ENCODE measurements at regions not wholly inside any gene's neighbourhood (a gene's known extent, or its start where the extent isn't known, plus 50 kb on each side); places are given as distances from the start of the nearest gene placed in this dataset.
"Not testable (repeated sequence)": the region's sequence is repeated elsewhere in the genome, so short reads cannot be mapped to it uniquely, and the experiment has no call there.

DNA sequence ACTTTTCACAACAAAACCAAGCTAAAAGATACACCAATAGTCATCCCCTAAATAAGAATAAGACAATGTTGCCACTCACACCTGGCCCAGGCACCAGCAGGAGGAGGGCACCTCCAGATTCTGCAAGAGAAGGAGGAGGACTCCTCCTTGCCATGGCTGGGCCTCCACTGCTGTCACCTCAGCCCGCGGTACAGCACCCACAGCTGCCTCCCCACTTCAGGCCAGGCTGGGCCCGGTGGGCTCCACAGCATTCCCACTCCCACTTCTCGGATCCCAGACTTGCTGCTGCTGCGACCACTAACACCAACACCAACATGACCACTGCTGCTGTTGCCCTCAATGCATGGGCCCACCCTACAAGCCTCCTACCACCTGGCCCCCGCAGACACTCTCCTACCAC lies 95.3 kb upstream of the POTED start:
- CTCF ChIA-PET; DNase-seq; H3K4me3 ChIP-seq (ENCODE audit: low read length); H3K36me3 Mint-ChIP-seq; H3K27ac Mint-ChIP-seq; POLR2A ChIA-PET; H3K36me3 ChIP-seq (ENCODE audit: insufficient read depth, low read length); H3K27me3 ChIP-seq (ENCODE audit: insufficient read depth, low read length, poor library complexity, severe bottlenecking); H3K4me1 ChIP-seq (ENCODE audit: insufficient read depth, low read length); H3K4me3 Mint-ChIP-seq; H3K9me3 ChIP-seq (ENCODE audit: low read length); H3K27ac ChIP-seq (ENCODE audit: low read depth, low read length); H3K4me1 Mint-ChIP-seq; H3K27me3 Mint-ChIP-seq: not testable (repeated sequence)
- peaks cover 2 to 11% (median 4%) of the 10 kb centered on the region in 5 donors for H3K9me3 Mint-ChIP-seq

DNA sequence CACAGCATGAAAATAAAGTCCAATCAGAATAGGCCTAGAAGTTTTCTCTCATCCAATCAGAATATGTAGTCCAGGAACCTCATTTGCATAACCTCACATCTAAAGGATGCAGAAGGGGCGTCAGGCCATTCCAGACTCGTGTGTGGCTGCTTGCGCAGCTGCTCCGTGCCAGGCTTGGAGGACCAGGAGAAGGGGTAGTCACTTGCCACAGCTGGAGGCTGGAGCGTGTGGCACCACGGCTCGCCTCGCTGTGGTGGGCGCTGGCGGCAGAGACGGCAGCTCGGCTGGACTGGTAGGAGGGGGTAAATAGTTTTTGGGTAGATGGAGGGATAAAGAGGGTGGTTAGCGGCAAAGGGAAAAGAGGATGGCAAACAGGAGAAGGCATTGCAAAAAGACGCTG lies 93.6 kb upstream of the POTED start:
- H3K27ac Mint-ChIP-seq; H3K4me3 Mint-ChIP-seq; CTCF ChIA-PET; DNase-seq; H3K4me1 Mint-ChIP-seq; POLR2A ChIA-PET; H3K27me3 Mint-ChIP-seq; H3K27ac ChIP-seq (ENCODE audit: low read depth, low read length); H3K9me3 ChIP-seq (ENCODE audit: low read length); H3K36me3 Mint-ChIP-seq; H3K36me3 ChIP-seq (ENCODE audit: insufficient read depth, low read length); H3K27me3 ChIP-seq (ENCODE audit: insufficient read depth, low read length, poor library complexity, severe bottlenecking); H3K4me1 ChIP-seq (ENCODE audit: insufficient read depth, low read length); H3K4me3 ChIP-seq (ENCODE audit: low read length): not testable (repeated sequence)
- H3K9me3 Mint-ChIP-seq = peaks cover 2 to 12% (median 4%) of the 10 kb centered on the region in 5 donors

DNA sequence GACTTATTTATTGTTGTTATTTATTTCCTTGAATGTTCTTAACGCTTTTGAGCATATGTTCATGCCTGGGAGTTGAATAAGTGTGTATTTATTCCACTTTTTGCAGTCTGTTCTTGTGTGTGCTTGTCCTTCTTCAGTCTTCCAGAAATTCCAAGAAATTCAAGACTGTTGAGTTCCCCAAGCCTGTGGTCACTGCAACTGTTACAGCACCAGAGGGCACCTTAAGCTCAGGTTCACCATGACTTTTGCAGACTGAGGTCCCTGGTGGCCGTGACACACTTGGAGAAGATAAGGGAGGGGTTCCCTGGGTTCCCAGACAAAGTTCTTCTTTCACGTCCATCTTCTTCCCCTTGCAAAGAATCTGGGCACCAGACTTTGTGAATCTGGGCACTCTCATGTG lies 89.6 kb upstream of the POTED start:
- H3K9me3 ChIP-seq (ENCODE audit: low read length); POLR2A ChIA-PET; H3K4me3 Mint-ChIP-seq; H3K4me1 Mint-ChIP-seq; H3K27me3 ChIP-seq (ENCODE audit: insufficient read depth, low read length, poor library complexity, severe bottlenecking); H3K4me3 ChIP-seq (ENCODE audit: low read length); DNase-seq; H3K36me3 ChIP-seq (ENCODE audit: insufficient read depth, low read length); H3K27me3 Mint-ChIP-seq; H3K36me3 Mint-ChIP-seq; H3K4me1 ChIP-seq (ENCODE audit: insufficient read depth, low read length); CTCF ChIA-PET; H3K27ac Mint-ChIP-seq; H3K27ac ChIP-seq (ENCODE audit: low read depth, low read length); H3K9me3 Mint-ChIP-seq: not testable (repeated sequence)

DNA sequence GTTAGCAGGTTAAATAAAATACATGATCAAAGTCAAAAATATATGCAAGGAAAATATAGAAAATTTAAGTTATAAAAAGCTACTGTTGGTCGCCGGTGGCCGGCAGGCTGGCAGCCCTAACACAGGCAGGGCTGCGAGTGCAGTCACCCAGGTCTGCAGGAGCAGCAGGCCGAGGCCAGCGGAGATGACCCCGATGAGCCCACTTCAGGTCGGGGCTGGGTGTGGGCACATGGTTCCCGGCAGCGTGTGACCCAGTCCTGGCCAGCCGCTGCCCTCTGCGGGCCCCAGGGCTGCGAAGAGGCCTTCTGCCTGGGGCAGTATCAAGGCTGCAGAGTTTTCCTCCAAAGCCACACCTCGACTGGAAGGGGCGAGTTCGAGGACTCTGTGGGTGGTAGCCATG lies 84.6 kb upstream of the POTED start:
- H3K4me3 Mint-ChIP-seq; H3K27ac ChIP-seq (ENCODE audit: low read depth, low read length); POLR2A ChIA-PET; DNase-seq; H3K4me1 ChIP-seq (ENCODE audit: insufficient read depth, low read length); H3K9me3 Mint-ChIP-seq; H3K9me3 ChIP-seq (ENCODE audit: low read length); H3K4me1 Mint-ChIP-seq; H3K36me3 Mint-ChIP-seq; H3K4me3 ChIP-seq (ENCODE audit: low read length); H3K27me3 Mint-ChIP-seq; CTCF ChIA-PET; H3K27me3 ChIP-seq (ENCODE audit: insufficient read depth, low read length, poor library complexity, severe bottlenecking); H3K27ac Mint-ChIP-seq; H3K36me3 ChIP-seq (ENCODE audit: insufficient read depth, low read length): not testable (repeated sequence)

DNA sequence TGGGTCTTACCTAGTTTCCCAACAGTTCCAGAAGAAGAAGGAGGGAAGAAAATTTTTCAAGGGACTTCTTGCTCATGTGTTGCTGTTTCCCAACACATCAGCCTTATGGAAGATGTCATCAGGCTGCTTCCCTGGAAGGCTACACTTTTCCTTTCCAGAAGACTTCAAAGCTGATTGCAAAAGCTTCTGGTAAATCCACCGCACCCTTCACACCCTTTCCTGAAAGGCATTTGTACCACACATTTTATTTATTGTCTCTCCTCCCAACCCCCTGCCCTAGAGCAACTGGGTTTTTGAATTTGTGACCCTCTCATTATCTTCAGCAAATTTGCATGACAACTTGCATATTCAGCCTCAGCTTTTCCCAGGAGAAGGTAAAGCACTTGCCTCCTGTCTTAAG lies 80.5 kb upstream of the POTED start:
- H3K27ac ChIP-seq (ENCODE audit: low read depth, low read length); H3K4me3 Mint-ChIP-seq; H3K9me3 Mint-ChIP-seq; H3K27ac Mint-ChIP-seq; H3K36me3 ChIP-seq (ENCODE audit: insufficient read depth, low read length); H3K36me3 Mint-ChIP-seq; CTCF ChIA-PET; H3K27me3 Mint-ChIP-seq; POLR2A ChIA-PET; H3K9me3 ChIP-seq (ENCODE audit: low read length); H3K4me3 ChIP-seq (ENCODE audit: low read length); H3K4me1 ChIP-seq (ENCODE audit: insufficient read depth, low read length); H3K4me1 Mint-ChIP-seq; H3K27me3 ChIP-seq (ENCODE audit: insufficient read depth, low read length, poor library complexity, severe bottlenecking); DNase-seq: not testable (repeated sequence)

DNA sequence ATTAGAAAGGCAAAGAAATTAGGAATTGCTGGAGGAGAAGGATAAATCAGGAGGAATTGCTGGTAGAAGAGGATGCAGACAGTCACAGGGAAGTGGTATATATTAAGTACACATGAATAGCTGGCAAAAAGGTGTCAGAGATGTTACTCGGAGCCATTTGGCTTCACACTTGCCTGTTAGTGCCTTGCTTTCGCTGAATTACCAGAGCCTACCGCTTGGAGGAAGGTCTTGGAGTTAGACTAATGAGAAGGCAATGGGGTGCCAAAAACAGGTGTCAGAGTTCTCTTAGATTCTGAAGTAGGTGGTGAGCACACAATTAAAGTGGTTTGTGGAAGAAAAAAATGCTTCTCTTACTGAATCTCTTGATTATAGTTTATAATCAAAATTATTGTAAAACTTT lies 79.9 kb upstream of the POTED start:
- CTCF ChIA-PET; H3K27ac Mint-ChIP-seq; DNase-seq; POLR2A ChIA-PET; H3K9me3 Mint-ChIP-seq; H3K27ac ChIP-seq (ENCODE audit: low read depth, low read length); H3K36me3 ChIP-seq (ENCODE audit: insufficient read depth, low read length); H3K4me1 Mint-ChIP-seq; H3K4me1 ChIP-seq (ENCODE audit: insufficient read depth, low read length); H3K4me3 Mint-ChIP-seq; H3K36me3 Mint-ChIP-seq; H3K27me3 Mint-ChIP-seq; H3K27me3 ChIP-seq (ENCODE audit: insufficient read depth, low read length, poor library complexity, severe bottlenecking); H3K4me3 ChIP-seq (ENCODE audit: low read length); H3K9me3 ChIP-seq (ENCODE audit: low read length): not testable (repeated sequence)

DNA sequence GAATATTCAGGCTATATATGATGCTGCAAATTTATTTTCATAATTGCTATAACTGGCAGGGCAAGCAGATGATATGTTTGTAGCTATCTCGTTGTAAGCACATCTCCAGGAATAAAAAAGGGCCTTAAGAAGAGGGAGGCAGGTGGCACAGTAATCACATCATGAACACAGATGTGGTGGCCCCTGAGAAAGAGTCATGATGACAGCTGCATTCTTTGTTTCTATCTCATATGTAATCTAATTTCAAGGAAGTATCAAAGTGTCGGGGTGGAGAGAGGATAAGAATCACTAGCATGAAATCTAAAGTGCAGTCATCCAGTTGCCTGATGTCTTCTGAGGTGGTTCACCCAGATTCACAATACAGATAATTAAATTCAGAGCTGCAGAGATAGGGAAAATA lies 78.9 kb upstream of the POTED start:
- CTCF ChIA-PET; H3K9me3 ChIP-seq (ENCODE audit: low read length); H3K4me1 Mint-ChIP-seq; H3K27me3 ChIP-seq (ENCODE audit: insufficient read depth, low read length, poor library complexity, severe bottlenecking); H3K27ac ChIP-seq (ENCODE audit: low read depth, low read length); H3K4me3 Mint-ChIP-seq; H3K27ac Mint-ChIP-seq; H3K27me3 Mint-ChIP-seq; H3K4me1 ChIP-seq (ENCODE audit: insufficient read depth, low read length); POLR2A ChIA-PET; H3K36me3 Mint-ChIP-seq; DNase-seq; H3K4me3 ChIP-seq (ENCODE audit: low read length); H3K36me3 ChIP-seq (ENCODE audit: insufficient read depth, low read length); H3K9me3 Mint-ChIP-seq: not testable (repeated sequence)

DNA sequence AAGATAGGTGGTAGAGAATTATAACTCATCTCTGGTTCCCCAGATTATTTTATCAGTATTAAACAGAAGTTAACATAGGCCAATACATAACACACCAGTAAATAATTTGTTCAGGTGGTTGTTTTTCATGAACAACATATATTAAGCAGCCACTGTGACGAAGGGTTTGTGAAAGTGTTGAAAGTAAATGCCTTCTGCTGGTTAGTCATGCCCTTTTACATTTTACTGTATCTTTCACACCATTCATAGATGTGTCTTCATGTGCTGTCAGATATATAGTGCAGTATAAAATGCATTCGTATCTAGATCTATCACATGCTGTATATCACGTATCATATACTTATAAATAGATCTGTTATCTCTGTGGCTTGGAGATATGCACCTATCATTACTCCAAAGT lies 66.1 kb upstream of the POTED start:
- POLR2A ChIA-PET; H3K27ac ChIP-seq (ENCODE audit: low read depth, low read length); H3K36me3 ChIP-seq (ENCODE audit: insufficient read depth, low read length); H3K9me3 ChIP-seq (ENCODE audit: low read length); H3K27ac Mint-ChIP-seq; H3K27me3 Mint-ChIP-seq; H3K4me3 ChIP-seq (ENCODE audit: low read length); DNase-seq; H3K4me3 Mint-ChIP-seq; H3K27me3 ChIP-seq (ENCODE audit: insufficient read depth, low read length, poor library complexity, severe bottlenecking); H3K36me3 Mint-ChIP-seq; CTCF ChIA-PET; H3K4me1 ChIP-seq (ENCODE audit: insufficient read depth, low read length): not testable (repeated sequence)
- Mint-ChIP-seq H3K4me1 (peaks cover 11 to 23% (median 22%) of the 10 kb centered on the region in 3 donors), H3K9me3 (peaks cover 0 to 11% (median 5%) of the 10 kb centered on the region in 5 donors)

DNA sequence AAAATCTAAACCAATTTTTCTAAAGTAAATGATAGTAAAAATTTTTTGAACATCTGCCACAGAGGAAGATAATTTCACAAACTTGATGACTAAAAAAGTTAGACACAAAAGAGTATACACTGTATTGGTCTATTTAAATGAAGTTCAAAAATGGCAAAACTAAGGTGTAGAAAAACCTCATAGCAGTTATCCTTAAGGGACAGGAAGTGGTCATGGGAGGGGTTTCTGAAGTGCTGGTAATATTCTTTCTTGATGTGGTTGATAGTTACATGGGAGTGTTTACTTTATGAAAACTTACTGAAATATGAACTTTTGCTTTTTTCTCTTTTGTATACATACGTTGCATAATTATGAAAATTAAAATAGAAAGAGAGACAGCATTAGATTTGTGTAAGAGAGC lies 64.1 kb upstream of the POTED start:
- H3K27me3 Mint-ChIP-seq; H3K36me3 ChIP-seq (ENCODE audit: insufficient read depth, low read length); H3K9me3 ChIP-seq (ENCODE audit: low read length); H3K4me3 ChIP-seq (ENCODE audit: low read length); CTCF ChIA-PET; POLR2A ChIA-PET; H3K9me3 Mint-ChIP-seq; H3K27ac ChIP-seq (ENCODE audit: low read depth, low read length); H3K4me1 ChIP-seq (ENCODE audit: insufficient read depth, low read length); H3K36me3 Mint-ChIP-seq; H3K27me3 ChIP-seq (ENCODE audit: insufficient read depth, low read length, poor library complexity, severe bottlenecking): not testable (repeated sequence)
- Mint-ChIP-seq H3K4me3 (peak overlapping the region in 5 of 7 donors; percentile 9 to 78 (median 38)), H3K27ac (peak overlapping the region in 5 of 8 donors; percentile 12 to 43 (median 23)), H3K4me1 (peaks cover 12 to 26% (median 26%) of the 10 kb centered on the region in 3 donors)
- DNase-seq = peak in 2 of 5 donors; percentile 1 to 11
